Activated CD8-positive, alpha-beta memory T cell treated with anti-CD3 and anti-CD28 coated beads, Interleukin-2, amount 50 U/mL, for 1 hour (primary cell): ENCODE measurements at regions not wholly inside any gene's neighbourhood (a gene's known extent, or its start where the extent isn't known, plus 50 kb on each side); places are given as distances from the start of the nearest gene placed in this dataset.
"Not testable (repeated sequence)": the region's sequence is repeated elsewhere in the genome, so short reads cannot be mapped to it uniquely, and the experiment has no call there.

ENCODE experiments used
- DNase-seq: peaks from one replicate; pipeline ENCODE4 v3.0.0-alpha.2; 2020; ENCODE audit errors: extremely low read depth

DNA sequence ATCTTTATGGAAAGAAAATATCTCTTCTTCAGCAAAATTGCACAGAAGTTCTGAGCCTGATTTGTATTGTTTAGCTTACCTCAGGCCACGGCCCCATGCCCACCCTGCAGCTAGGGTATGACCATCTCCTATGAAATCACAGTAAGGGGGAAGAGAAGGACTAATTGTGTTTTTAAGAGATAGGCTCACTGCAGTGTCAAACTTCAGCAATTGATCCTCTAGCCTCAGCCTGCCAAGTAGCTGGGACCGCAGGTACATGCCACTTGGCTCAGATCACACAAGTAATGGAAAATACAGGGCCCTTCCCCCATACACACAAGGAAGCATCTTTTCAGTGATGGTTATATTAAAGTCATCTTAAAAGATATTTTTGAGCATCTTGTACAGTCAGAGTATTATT lies 60.0 kb downstream of the DMAC1 start:
- no peak for DNase-seq

- DNase-seq: no peak
Observed at GRCh38 chr9:7735311-7735710, 64.3 kb downstream of the DMAC1 start.

- DNase-seq: no peak
Observed at GRCh38 chr9:7730164-7730445, 69.5 kb downstream of the DMAC1 start.

DNA sequence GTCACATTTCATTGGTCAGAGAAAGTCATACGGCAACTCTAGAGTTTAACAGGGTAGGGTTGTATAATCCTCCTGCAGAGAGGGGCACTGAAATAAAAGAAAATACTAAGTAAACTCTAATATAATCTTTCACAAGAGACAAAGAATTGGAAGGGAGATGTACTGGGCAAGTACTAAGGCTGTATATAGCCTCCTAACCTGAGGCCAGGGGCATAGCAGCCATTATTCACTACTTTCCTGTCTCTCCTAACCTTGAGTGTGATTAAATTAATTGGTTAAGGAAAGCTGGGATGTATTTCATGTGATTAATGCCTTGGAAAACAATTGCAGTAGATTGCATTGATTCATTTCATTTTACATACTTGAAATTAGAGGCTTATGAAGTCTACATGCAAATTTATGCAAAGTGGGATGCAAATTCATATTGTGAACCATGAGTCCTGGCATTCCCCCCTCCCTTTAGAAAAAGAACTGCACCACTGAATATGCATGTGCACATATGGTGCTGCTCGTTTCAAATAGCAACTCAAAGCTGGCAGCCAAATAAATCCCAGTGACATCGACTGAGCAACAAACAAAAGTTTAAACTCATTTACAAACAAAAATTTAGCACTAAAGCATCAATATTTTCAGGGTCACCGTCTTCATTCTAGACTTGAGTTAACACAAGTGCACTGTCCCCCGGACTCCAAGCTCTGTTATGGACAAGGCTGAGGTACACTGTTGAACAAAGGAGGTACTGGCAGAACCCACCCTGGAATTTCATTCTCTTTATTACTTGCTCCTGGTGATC lies 70.0 kb downstream of the DMAC1 start:
- no peak for DNase-seq

GRCh38 chr9:7721291-7721690 lies 78.3 kb downstream of the DMAC1 start:
- no peak for DNase-seq

GRCh38 chr9:7713088-7713487 lies 86.5 kb downstream of the DMAC1 start:
- DNase-seq: not testable (repeated sequence)

- no peak for DNase-seq
Observed at GRCh38 chr9:7710686-7711085, 88.9 kb downstream of the DMAC1 start.

DNA sequence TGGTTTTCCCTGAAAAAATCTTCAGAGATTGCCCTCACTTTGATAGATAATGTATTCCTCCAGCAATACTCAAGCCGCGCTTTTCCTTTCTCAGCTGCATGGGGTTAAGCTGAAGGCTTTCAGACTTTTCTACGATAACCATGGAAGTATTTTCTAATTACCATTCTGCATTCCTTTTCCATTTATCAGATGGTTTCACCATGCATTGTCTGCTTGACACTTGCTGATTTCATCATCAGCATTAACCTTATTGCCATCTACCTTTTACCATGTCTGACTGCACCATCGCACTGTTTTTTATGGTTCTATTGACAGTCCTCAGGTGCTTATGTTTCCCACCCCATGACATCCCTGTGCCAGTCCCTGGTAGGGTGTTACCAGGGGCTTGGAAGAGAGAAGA lies 91.6 kb downstream of the DMAC1 start:
- DNase-seq: no peak

DNA sequence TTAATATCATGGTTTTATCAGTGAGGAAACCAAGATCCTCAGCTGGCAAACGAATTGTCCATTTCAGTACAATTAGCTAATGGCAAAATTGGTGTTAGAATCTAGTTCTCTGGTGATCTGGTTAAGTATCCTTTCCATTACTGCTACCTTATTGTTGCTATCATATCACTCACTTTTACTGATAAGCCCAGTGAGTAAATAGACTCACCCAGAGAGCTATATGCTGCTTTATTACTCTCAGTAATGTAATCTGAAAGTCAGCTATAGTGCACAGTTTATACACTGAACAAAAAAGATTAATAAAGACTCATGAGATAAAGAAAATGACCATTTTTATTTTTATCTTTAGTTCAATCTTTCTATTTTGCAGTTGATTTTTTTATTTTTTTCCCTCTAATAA lies 95.0 kb downstream of the DMAC1 start:
- no peak for DNase-seq

DNA sequence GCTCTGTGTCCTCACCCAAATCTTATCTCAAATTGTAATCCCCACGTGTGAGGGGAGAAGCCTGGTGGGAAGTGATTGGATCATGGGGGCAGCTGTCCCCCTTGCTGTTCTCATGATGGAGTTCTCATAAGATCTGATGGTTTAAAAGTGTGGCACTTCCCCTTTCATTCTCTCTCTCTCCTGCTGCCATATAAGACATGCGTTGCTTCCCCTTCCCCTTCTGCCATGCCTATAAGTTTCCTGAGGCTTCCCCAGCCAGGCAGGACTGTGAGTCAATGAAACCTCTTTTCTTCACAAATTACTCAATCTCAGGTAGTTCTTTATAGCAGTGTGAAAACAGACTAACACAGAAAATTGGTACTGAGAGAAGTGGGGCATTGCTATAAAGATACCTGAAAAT lies 107.7 kb downstream of the DMAC1 start:
- DNase-seq: no peak

- DNase-seq: no peak
Observed at GRCh38 chr9:7690014-7690413, 109.6 kb downstream of the DMAC1 start.

- no peak for DNase-seq
Observed at GRCh38 chr9:7688626-7689025, 111.0 kb downstream of the DMAC1 start.

DNA sequence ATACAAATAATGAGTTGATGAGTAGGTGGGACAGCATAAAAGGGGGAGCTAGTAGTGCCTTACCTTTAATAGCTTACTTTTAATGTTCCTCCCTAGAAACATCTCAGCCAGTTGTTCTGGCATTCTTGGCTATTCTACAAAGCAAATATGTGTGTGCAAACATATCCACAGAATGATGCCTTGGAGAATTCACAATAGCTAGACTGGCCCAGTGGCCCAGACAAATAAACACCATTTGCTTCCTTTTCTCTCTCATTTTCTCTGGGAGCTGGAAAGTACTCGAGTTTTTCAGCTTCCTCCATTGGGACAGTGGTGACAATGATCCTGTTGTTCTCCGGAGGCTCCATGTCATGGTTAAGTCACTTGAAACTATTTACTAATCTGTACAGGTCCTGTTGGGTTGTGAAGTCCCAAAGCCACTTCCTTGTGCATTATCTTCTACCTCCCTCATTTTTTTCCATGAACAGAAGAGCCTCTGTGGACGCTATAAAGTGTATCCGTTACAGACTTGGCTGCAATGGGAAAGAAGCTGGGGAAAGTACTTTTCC lies 122.9 kb downstream of the DMAC1 start:
- no peak for DNase-seq

GRCh38 chr9:7671847-7672246 lies 127.7 kb downstream of the DMAC1 start:
- no peak for DNase-seq

DNA sequence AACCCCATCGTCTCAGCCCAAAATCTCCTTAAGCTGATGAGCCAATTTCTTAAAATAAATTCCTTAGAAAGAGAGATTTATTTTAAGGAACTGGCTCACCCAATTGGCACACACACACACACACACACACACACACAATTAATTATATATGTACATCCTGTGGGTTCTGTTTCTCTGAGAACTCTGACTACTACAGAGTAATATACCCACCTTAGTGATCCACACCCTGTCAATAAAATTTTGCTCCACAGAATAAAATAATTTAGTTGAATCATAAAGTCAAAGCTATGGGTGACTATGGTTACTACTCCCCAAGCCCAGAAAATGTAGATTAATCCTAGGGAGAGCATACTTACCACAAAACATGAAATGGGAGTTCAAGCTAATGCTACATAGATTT lies 131.0 kb downstream of the DMAC1 start:
- no peak for DNase-seq

- no peak for DNase-seq
Observed at GRCh38 chr9:7665874-7666273, 133.7 kb downstream of the DMAC1 start.

DNA sequence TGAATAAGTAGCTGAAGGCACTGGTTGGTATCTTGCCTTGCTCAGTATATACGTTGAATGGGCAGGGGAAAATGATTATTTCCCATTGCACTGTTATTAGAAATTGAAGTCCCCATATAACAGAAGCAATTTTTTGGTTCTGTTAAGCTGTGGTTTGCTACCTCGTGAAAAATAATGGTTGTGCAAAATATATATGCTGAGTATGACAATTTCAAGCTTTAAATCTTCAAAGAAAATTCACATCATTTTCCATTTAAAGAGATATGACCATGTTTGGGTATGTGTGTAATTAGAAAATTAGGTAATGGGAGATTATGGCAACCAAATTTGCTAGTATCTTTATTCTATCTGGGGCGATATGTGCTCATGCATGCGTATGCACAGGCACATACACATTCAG lies 139.8 kb downstream of the DMAC1 start:
- DNase-seq: no peak

- DNase-seq: no peak
Observed at GRCh38 chr9:7656636-7657035, 142.9 kb downstream of the DMAC1 start.

DNA sequence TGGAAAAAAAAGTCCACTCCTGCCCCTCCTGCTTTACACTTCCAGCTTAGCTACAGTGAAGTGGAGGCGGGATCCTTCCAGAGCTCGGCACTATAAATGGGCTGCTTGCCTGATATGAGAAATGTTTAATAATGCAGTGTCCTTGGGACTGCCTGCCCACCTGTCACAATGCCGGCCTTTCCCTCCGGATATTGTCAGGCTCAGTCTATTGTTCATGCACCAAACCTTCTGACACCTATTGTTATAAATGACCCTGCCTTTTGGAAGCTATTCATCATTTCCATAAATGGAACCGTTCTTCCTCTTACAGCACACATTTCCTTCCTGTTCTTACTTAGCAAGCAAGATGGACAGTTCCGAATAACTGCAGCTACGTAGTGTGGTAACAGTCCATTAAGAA lies 146.3 kb downstream of the DMAC1 start:
- DNase-seq: no peak

DNA sequence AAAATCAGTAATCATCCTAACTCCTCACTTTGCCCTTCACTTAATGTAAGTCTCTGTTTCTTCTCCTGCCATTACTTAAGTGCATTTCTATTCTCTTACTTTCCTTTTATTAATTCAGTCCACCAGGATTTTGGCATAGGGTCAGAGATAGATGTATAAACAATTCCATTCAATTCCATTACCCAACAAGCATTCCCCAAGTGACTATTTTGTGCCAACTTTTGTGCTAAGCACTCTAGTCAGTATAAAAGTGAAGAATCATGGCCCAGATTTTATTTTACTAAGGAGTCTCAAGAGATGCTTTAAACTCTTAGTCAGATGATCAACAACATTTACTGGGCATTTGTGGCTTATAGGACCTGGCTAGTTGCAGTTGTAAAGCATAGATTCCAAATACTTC lies 159.3 kb downstream of the DMAC1 start:
- no peak for DNase-seq

DNA sequence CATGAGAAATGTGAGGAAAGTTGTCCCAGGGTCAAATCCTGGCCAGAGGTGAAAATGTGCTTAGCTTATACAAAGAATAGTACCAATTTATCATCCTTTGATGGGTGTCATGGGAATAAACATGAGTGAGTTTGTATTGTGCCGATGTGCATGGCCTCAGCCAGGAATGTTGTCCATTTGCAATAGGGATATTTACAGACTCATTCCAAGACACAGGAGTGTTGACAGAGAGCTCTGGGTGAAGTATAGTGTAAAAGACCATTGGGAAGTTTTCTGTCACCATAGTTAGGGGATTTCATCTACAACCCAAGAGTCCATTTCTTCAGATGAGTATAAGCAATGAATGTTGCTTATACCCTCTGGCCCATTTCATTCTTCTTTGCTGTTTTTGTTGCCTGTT lies 160.1 kb downstream of the DMAC1 start:
- DNase-seq: no peak

GRCh38 chr9:7636838-7637467 lies 162.6 kb downstream of the DMAC1 start:
- no peak for DNase-seq

DNA sequence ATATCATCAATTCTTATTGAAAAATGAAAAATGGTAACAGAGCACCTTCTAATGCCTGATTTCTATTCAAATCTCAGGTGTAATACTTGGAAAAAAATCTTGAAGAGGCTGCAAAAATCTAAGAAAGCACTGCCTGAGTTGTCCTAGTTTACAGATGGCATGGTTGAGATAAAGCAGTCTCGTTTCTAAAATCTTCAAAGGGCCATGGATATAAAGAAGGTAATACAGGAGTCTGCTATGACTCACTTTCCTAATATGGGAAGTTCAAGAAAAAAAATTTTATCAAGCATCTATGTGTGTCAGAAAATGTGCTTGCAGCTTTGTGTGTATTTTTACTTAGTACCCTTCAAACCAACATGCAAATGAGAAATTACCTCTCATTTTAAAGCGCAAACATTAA lies 163.3 kb downstream of the DMAC1 start:
- DNase-seq: no peak

GRCh38 chr9:7626571-7627029 lies 173.0 kb downstream of the DMAC1 start:
- DNase-seq: not testable (repeated sequence)
